Smooth muscle cell (in vitro differentiated cells): ENCODE measurements at regions not wholly inside any gene's neighbourhood (a gene's known extent, or its start where the extent isn't known, plus 50 kb on each side); places are given as distances from the start of the nearest gene placed in this dataset.
"Not testable (repeated sequence)": the region's sequence is repeated elsewhere in the genome, so short reads cannot be mapped to it uniquely, and the experiment has no call there.

Source experiments
- DNase-seq: peaks from one replicate; lab custom pipeline; 2025; ENCODE audit not compliant: unreplicated experiment; lab: John Stamatoyannopoulos, UW
- H2AFZ ChIP-seq: fragments of 200-600 bp; sonication (generic); 2 replicates; pipeline ENCODE4 v1.6.0; 2016; ENCODE audit warnings: antibody characterized with exemption, low read depth, mild to moderate bottlenecking
- H3F3A ChIP-seq: fragments of 200-600 bp; sonication (generic); 2 replicates; pipeline ENCODE4 v1.6.0; 2017; ENCODE audit warnings: antibody characterized with exemption, low read depth
- H3K27ac ChIP-seq: fragments of 200-600 bp; sonication (generic); 2 replicates; pipeline ENCODE4 v1.5.1; 2016; ENCODE audit warnings: low read depth, mild to moderate bottlenecking
- H3K27me3 ChIP-seq: fragments of 200-600 bp; sonication (generic); 2 replicates; pipeline ENCODE4 v1.6.1; 2016; ENCODE audit warnings: low read depth, mild to moderate bottlenecking
- H3K36me3 ChIP-seq: fragments of 200-600 bp; sonication (generic); 2 replicates; pipeline ENCODE4 v1.5.1; 2016; ENCODE audit warnings: low read depth
- H3K4me1 ChIP-seq: fragments of 200-600 bp; sonication (generic); 2 replicates; pipeline ENCODE4 v1.5.1; 2016; ENCODE audit warnings: low read depth
- H3K4me2 ChIP-seq: fragments of 200-600 bp; sonication (generic); 2 replicates; pipeline ENCODE4 v1.6.0; 2016; ENCODE audit warnings: mild to moderate bottlenecking
- H3K4me3 ChIP-seq: fragments of 200-600 bp; sonication (generic); 2 replicates; pipeline ENCODE4 v1.5.1; 2016; ENCODE audit warnings: mild to moderate bottlenecking
- H3K79me2 ChIP-seq: fragments of 200-600 bp; sonication (generic); 2 replicates; pipeline ENCODE4 v1.6.0; 2016; ENCODE audit warnings: low read depth, mild to moderate bottlenecking
- H3K9ac ChIP-seq: fragments of 200-600 bp; sonication (generic); 2 replicates; pipeline ENCODE4 v1.6.0; 2016; ENCODE audit warnings: low read depth
- H3K9me3 ChIP-seq: fragments of 200-600 bp; sonication (generic); replicated peaks from 2 replicates; pipeline ENCODE4 v1.5.1; 2016; ENCODE audit warnings: low read depth
- H4K20me1 ChIP-seq: fragments of 200-600 bp; sonication (generic); 2 replicates; pipeline ENCODE4 v1.6.0; 2016; ENCODE audit warnings: low read depth
- WGBS: methylation state at CpG from one replicate; pipeline ENCODE4 v1.1.7; 2016; ENCODE audit warnings: low lambda C conversion rate; 5-methylcytosine and 5-hydroxymethylcytosine counted together
- TF ChIP-seq, protein P1 (sequence below): fragments of 200-600 bp; sonication (generic); IDR thresholded peaks from 2 replicates; pipeline ENCODE4 v1.5.1; 2017; ENCODE audit warnings: borderline replicate concordance, mild to moderate bottlenecking, antibody characterized with exemption; ENCODE audit not compliant: insufficient read depth, poor library complexity, severe bottlenecking

DNA sequence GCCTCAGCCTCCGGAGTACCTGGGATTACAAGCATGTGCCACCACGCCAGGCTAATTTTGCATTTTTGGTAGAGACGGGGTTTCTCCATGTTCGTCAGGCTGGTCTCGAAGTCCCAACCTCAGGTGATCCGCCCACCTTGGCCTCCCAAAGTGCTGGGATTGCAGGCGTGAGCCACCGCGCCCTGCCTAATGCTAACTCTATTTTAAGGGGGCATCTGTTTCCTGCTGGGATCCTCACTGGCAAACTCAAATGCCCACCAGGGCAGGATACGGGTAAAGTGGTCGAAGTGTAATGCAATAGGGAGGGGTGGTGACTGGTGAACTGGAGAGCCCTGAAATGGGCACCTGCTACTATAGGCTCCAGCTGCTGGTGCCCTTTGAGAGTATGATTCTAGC is 131.9 kb upstream of the ZNF217 start:
- Histone ChIP-seq H3K4me1 (no peaks in the 10 kb centered on the region), H3F3A (peaks cover 3% of the 10 kb centered on the region), H4K20me1 (no peaks in the 10 kb centered on the region), H3K79me2 (no peaks in the 10 kb centered on the region), H2AFZ (no peak overlapping the region), H3K4me2 (no peak overlapping the region), H3K4me3 (no peak overlapping the region), H3K27me3 (no peaks in the 10 kb centered on the region), H3K9ac (no peak overlapping the region), H3K27ac (no peak overlapping the region), H3K9me3 (no peaks in the 10 kb centered on the region), H3K36me3 (no peaks in the 10 kb centered on the region)
- TF ChIP-seq, protein P1, sequence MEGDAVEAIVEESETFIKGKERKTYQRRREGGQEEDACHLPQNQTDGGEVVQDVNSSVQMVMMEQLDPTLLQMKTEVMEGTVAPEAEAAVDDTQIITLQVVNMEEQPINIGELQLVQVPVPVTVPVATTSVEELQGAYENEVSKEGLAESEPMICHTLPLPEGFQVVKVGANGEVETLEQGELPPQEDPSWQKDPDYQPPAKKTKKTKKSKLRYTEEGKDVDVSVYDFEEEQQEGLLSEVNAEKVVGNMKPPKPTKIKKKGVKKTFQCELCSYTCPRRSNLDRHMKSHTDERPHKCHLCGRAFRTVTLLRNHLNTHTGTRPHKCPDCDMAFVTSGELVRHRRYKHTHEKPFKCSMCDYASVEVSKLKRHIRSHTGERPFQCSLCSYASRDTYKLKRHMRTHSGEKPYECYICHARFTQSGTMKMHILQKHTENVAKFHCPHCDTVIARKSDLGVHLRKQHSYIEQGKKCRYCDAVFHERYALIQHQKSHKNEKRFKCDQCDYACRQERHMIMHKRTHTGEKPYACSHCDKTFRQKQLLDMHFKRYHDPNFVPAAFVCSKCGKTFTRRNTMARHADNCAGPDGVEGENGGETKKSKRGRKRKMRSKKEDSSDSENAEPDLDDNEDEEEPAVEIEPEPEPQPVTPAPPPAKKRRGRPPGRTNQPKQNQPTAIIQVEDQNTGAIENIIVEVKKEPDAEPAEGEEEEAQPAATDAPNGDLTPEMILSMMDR: no peak
- no peak for DNase-seq
- 97% methylated on average over 11 of the region's 11 CpGs for WGBS

GRCh38 chr20:53723621-53724020 is 130.0 kb upstream of the ZNF217 start:
- TF ChIP-seq, protein P1: no peak
- H3K4me3 ChIP-seq: no peak overlapping the region
- no peak overlapping the region for H3K27ac ChIP-seq
- no peak overlapping the region for H2AFZ ChIP-seq
- H3K9ac ChIP-seq: no peak overlapping the region
- H4K20me1 ChIP-seq: no peaks in the 10 kb centered on the region
- no peaks in the 10 kb centered on the region for H3K9me3 ChIP-seq
- 96% methylated on average over 7 of the region's 7 CpGs for WGBS
- no peaks in the 10 kb centered on the region for H3F3A ChIP-seq
- no peak for DNase-seq
- no peak overlapping the region for H3K4me2 ChIP-seq
- H3K36me3 ChIP-seq: no peaks in the 10 kb centered on the region
- no peaks in the 10 kb centered on the region for H3K79me2 ChIP-seq
- H3K4me1 ChIP-seq: no peaks in the 10 kb centered on the region
- no peaks in the 10 kb centered on the region for H3K27me3 ChIP-seq

DNA sequence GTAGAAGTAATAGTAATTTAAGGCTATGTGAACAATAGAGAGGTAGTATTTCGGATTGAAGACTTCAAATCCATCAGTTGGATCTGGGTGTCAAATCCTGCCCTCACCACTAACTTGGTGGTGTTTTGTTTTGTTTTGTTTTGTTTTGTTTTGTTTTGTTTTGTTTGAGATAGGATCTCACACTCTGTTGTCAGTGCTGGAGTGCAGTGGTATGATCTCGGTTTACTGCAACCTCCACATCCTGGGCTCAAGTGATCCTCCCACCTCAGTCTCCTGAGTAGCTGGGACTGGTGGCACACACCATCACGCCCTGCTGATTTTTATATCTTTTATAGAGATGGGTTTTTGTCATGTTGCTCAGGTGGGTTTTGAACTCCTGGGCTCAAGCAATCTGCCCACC is 129.4 kb upstream of the ZNF217 start:
- H3K79me2 ChIP-seq: no peaks in the 10 kb centered on the region
- H3K4me2 ChIP-seq: no peak overlapping the region
- no peaks in the 10 kb centered on the region for H3F3A ChIP-seq
- no peaks in the 10 kb centered on the region for H4K20me1 ChIP-seq
- H3K27me3 ChIP-seq: no peaks in the 10 kb centered on the region
- H2AFZ ChIP-seq: no peak overlapping the region
- H3K9ac ChIP-seq: no peak overlapping the region
- no peaks in the 10 kb centered on the region for H3K9me3 ChIP-seq
- TF ChIP-seq, protein P1: no peak
- 91% methylated on average over 3 of the region's 3 CpGs for WGBS
- H3K27ac ChIP-seq: no peak overlapping the region
- no peak for DNase-seq
- H3K36me3 ChIP-seq: no peaks in the 10 kb centered on the region
- H3K4me1 ChIP-seq: no peaks in the 10 kb centered on the region
- H3K4me3 ChIP-seq: no peak overlapping the region

- Histone ChIP-seq H3K79me2 (no peaks in the 10 kb centered on the region), H3K4me1 (no peaks in the 10 kb centered on the region), H3K27me3 (no peaks in the 10 kb centered on the region), H2AFZ (no peak overlapping the region), H3F3A (no peaks in the 10 kb centered on the region), H3K9me3 (no peaks in the 10 kb centered on the region), H3K36me3 (no peaks in the 10 kb centered on the region), H3K9ac (no peak overlapping the region), H4K20me1 (no peaks in the 10 kb centered on the region), H3K27ac (no peak overlapping the region), H3K4me3 (no peak overlapping the region), H3K4me2 (no peak overlapping the region)
- no peak for DNase-seq
- WGBS: 97% methylated on average over 5 of the region's 5 CpGs
- TF ChIP-seq, protein P1: no peak
Observed at GRCh38 chr20:53722515-53723036, 128.9 kb upstream of the ZNF217 start.

- not testable (repeated sequence) for H3K4me2 ChIP-seq, H3K9me3 ChIP-seq, H3K4me3 ChIP-seq, H3K36me3 ChIP-seq, H4K20me1 ChIP-seq, H3K79me2 ChIP-seq, H3K9ac ChIP-seq, H3F3A ChIP-seq, H3K4me1 ChIP-seq, H2AFZ ChIP-seq, DNase-seq, H3K27ac ChIP-seq, H3K27me3 ChIP-seq
- 95% methylated on average over 6 of the region's 6 CpGs for WGBS
Observed at GRCh38 chr20:53721445-53721963, 127.9 kb upstream of the ZNF217 start.
